NB4 (cell line): ENCODE measurements at regions not wholly inside any gene's neighbourhood (a gene's known extent, or its start where the extent isn't known, plus 50 kb on each side); places are given as distances from the start of the nearest gene placed in this dataset.

Experiments
- DNase-seq: peaks from one replicate; pipeline ENCODE4 v3.0.0; 2010; ENCODE audit warnings: low read depth
- H3K4me3 ChIP-seq: one replicate; pipeline ENCODE4 v1.5.1; 2011; ENCODE audit warnings: mild to moderate bottlenecking, low read depth, low read length, moderate library complexity
- CTCF ChIP-seq: IDR thresholded peaks from one replicate; pipeline ENCODE4 v1.5.1; 2012; ENCODE audit warnings: low read depth, low read length
- MAX ChIP-seq: IDR thresholded peaks from 2 replicates; pipeline ENCODE4 v1.6.1; 2011; ENCODE audit warnings: low read depth, low read length
- MYC ChIP-seq: IDR thresholded peaks from 2 replicates; pipeline ENCODE4 v1.6.1; 2011; ENCODE audit warnings: low read depth, low read length
- POLR2A ChIP-seq: IDR thresholded peaks from 2 replicates; pipeline ENCODE4 v1.6.1; 2011; ENCODE audit warnings: mild to moderate bottlenecking; ENCODE audit not compliant: insufficient read length; ENCODE audit errors: extremely low read depth

- TF ChIP-seq MAX, result no peak
- TF ChIP-seq CTCF, result no peak
- no peak for TF ChIP-seq POLR2A
- TF ChIP-seq MYC, result no peak
Measured at GRCh38 chr11:112469376-112469775, 208.7 kb upstream of the PLET1 start.

GRCh38 chr11:112470355-112470754, 209.7 kb upstream of the PLET1 start:
- H3K4me3 ChIP-seq, result no peak overlapping the region
- DNase-seq, result no peak
- TF ChIP-seq CTCF (no peak), MAX (no peak), POLR2A (no peak), MYC (no peak)

More at GRCh38 chr11:112469376-112469775, 208.7 kb upstream of the PLET1 start:
- H3K4me3 ChIP-seq, result no peak overlapping the region
- DNase-seq, result no peak

- TF ChIP-seq MAX (no peak), MYC (no peak), CTCF (no peak), POLR2A (no peak)
- DNase-seq, result no peak
- no peak overlapping the region for H3K4me3 ChIP-seq
Measured at GRCh38 chr11:112471731-112472130, 211.1 kb upstream of the PLET1 start.

GRCh38 chr11:112477152-112477551, 216.5 kb upstream of the PLET1 start:
- no peak overlapping the region for H3K4me3 ChIP-seq
- DNase-seq, result no peak
- TF ChIP-seq MYC, result no peak
- TF ChIP-seq MAX, result no peak
- no peak for TF ChIP-seq POLR2A
- no peak for TF ChIP-seq CTCF

GRCh38 chr11:112477581-112478317, 217.1 kb upstream of the PLET1 start:
- no peak overlapping the region for H3K4me3 ChIP-seq
- TF ChIP-seq CTCF (no peak), MAX (no peak), MYC (no peak), POLR2A (no peak)
- no peak for DNase-seq
